Esophagus muscularis mucosa (tissue), 4 donors: ENCODE measurements at regions not wholly inside any gene's neighbourhood (a gene's known extent, or its start where the extent isn't known, plus 50 kb on each side); places are given as distances from the start of the nearest gene placed in this dataset.

Source experiments
- DNase-seq: peaks from one replicate; pipeline ENCODE4 v3.0.0-alpha.2; 2017; ENCODE audit errors: extremely low spot score
- H3K27ac ChIP-seq, 4 donors: fragments of 200-600 bp; sonication (generic); replicated peaks in 1 of 4; 1 replicate in 3 of 4; 2 replicates in 1 of 4; pipeline ENCODE4 v1.5.1; 2016 to 2019; ENCODE audit warnings: mild to moderate bottlenecking in 1 of 4
- H3K27me3 ChIP-seq, 4 donors: fragments of 200-600 bp; sonication (generic); one replicate each; pipeline versions ENCODE4 v1.5.1 to v1.6.0; 2016 to 2019
- H3K36me3 ChIP-seq, 4 donors: fragments of 200-600 bp; sonication (generic); one replicate each; pipeline ENCODE4 v1.5.1; 2016 to 2019
- H3K4me1 ChIP-seq, 4 donors: fragments of 200-600 bp; sonication (generic); one replicate each; pipeline ENCODE4 v1.5.1; 2016 to 2019
- H3K4me3 ChIP-seq, 4 donors: fragments of 200-600 bp; sonication (generic); 1 replicate in 2 of 4; 2 replicates in 2 of 4; pipeline ENCODE4 v1.5.1; 2016 to 2019; ENCODE audit warnings: mild to moderate bottlenecking in 4 of 4, moderate library complexity in 1 of 4
- H3K9me3 ChIP-seq, 4 donors: fragments of 200-600 bp; sonication (generic); 1 replicate in 3 of 4; 2 replicates in 1 of 4; pipeline ENCODE4 v1.5.1; 2016 to 2019
- EP300 ChIP-seq: sonication (generic); formaldehyde crosslinking; IDR thresholded peaks from one replicate; pipeline ENCODE4 v1.6.1; 2017; ENCODE audit warnings: antibody characterized with exemption
- POLR2A ChIP-seq: fragments of 450-650 bp; IDR thresholded peaks from one replicate; pipeline ENCODE4 v1.6.1; 2017; ENCODE audit warnings: antibody characterized with exemption, moderate library complexity, mild to moderate bottlenecking, low read depth
- POLR2AphosphoS5 ChIP-seq, 2 donors: sonication (generic); formaldehyde crosslinking; IDR thresholded peaks; one replicate each; pipeline ENCODE4 v1.6.1; 2017; ENCODE audit warnings: antibody characterized with exemption in 2 of 2
- WGBS: methylation state at CpG from one replicate; pipeline ENCODE4 v1.1.5; 2018; 5-methylcytosine and 5-hydroxymethylcytosine counted together
- intact Hi-C: fragments of 100-400 bp; cut with DNase I; formaldehyde crosslinking; loops from one replicate; pipeline ENCODE4 v1.15.1; 2023
- TF ChIP-seq, protein P1 (sequence below), 3 experiments: fragments of 200-600 bp in 2 of 3; fragments of 450-650 bp in 1 of 3; sonication (generic) in 2 of 3; IDR thresholded peaks; one replicate each; pipeline ENCODE4 v1.5.1; 2017 to 2019; ENCODE audit warnings: antibody characterized with exemption in 3 of 3, mild to moderate bottlenecking in 2 of 3, moderate library complexity in 1 of 3

GRCh38 chr12:4089121-4089606, 184.4 kb upstream of the CCND2 start:
- peaks cover 0 to 5% (median 0%) of the 10 kb centered on the region in 4 donors for H3K4me1 ChIP-seq
- H3K4me3 ChIP-seq: no peak overlapping the region
- no peak for DNase-seq
- 32% methylated on average over 4 of the region's 5 CpGs for WGBS
- H3K9me3 ChIP-seq: no peaks in the 10 kb centered on the region
- no peaks in the 10 kb centered on the region for H3K36me3 ChIP-seq
- H3K27ac ChIP-seq: no peak overlapping the region
- H3K27me3 ChIP-seq: peaks cover 0 to 15% (median 0%) of the 10 kb centered on the region in 4 donors
- TF ChIP-seq POLR2A: no peak
- no peak for TF ChIP-seq POLR2AphosphoS5 (IDR thresholded peaks at IDR 0.05)
- TF ChIP-seq, protein P1, sequence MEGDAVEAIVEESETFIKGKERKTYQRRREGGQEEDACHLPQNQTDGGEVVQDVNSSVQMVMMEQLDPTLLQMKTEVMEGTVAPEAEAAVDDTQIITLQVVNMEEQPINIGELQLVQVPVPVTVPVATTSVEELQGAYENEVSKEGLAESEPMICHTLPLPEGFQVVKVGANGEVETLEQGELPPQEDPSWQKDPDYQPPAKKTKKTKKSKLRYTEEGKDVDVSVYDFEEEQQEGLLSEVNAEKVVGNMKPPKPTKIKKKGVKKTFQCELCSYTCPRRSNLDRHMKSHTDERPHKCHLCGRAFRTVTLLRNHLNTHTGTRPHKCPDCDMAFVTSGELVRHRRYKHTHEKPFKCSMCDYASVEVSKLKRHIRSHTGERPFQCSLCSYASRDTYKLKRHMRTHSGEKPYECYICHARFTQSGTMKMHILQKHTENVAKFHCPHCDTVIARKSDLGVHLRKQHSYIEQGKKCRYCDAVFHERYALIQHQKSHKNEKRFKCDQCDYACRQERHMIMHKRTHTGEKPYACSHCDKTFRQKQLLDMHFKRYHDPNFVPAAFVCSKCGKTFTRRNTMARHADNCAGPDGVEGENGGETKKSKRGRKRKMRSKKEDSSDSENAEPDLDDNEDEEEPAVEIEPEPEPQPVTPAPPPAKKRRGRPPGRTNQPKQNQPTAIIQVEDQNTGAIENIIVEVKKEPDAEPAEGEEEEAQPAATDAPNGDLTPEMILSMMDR (IDR thresholded peaks at IDR 0.05): no peak
- no peak for TF ChIP-seq EP300
- intact Hi-C loops: no loop called here

DNA sequence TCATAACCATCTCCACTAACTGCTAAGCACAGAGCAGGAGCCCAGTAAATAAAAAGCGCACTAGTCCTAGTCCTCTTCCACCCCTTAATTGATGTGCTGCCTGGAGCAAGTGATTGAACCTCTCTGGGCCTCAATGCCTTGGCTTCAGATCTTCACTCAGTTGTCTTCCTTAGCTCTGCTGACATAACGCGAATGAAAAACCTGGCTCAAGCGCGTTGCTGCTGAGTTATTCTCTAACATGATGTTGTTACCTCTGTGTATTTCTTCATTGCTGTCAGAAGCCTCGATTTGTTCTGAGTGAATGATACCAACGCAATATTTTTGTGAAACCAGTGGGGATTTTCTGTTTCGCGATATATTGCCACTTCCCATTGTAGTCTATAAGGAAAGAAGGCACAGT, 185.1 kb upstream of the CCND2 start:
- Histone ChIP-seq H3K36me3 (no peaks in the 10 kb centered on the region), H3K27me3 (peaks cover 0 to 18% (median 0%) of the 10 kb centered on the region in 4 donors), H3K27ac (no peak overlapping the region), H3K9me3 (no peaks in the 10 kb centered on the region), H3K4me1 (peaks cover 0 to 5% (median 0%) of the 10 kb centered on the region in 4 donors), H3K4me3 (no peak overlapping the region)
- TF ChIP-seq, protein P1 (IDR thresholded peaks at IDR 0.05): no peak
- no peak for TF ChIP-seq POLR2A
- TF ChIP-seq POLR2AphosphoS5 (IDR thresholded peaks at IDR 0.05): no peak
- TF ChIP-seq EP300: no peak
- DNase-seq: no peak
- intact Hi-C loops: no loop called here
- 88% methylated on average over 9 of the region's 9 CpGs for WGBS

- Histone ChIP-seq H3K36me3 (no peaks in the 10 kb centered on the region), H3K27me3 (peaks cover 0 to 16% (median 0%) of the 10 kb centered on the region in 4 donors), H3K4me1 (peaks cover 0 to 5% (median 0%) of the 10 kb centered on the region in 4 donors), H3K4me3 (no peak overlapping the region), H3K27ac (no peak overlapping the region), H3K9me3 (no peaks in the 10 kb centered on the region)
- no peak for TF ChIP-seq POLR2A
- TF ChIP-seq POLR2AphosphoS5 (IDR thresholded peaks at IDR 0.05): no peak
- TF ChIP-seq EP300: no peak
- TF ChIP-seq, protein P1 (IDR thresholded peaks at IDR 0.05): no peak
- intact Hi-C loops: no loop called here
- DNase-seq: no peak
- WGBS: 43% methylated on average over 1 of the region's 1 CpG
Observed at GRCh38 chr12:4086481-4086880, 187.1 kb upstream of the CCND2 start.

DNA sequence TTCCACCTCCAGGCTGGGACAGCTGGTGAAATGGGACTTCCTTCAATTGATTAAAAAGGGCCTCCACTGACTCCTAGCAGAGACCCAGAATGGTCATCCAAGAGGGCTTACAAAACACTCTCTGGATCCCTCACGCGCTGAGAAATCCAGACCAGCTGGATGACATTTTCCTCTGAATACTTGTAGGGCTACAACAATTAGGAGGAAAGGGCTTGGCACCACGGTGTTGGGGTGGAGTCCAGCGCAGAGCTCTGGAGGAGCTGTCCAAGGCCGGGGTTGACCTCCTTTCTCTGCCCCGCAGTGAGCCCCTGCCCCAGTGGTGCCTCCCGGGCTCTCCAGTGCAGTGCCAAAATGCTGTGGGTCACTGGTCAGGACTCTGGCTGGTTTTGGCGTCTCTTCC, 189.0 kb upstream of the CCND2 start:
- H3K36me3 ChIP-seq: no peaks in the 10 kb centered on the region
- peaks cover 0 to 5% (median 0%) of the 10 kb centered on the region in 4 donors for H3K4me1 ChIP-seq
- no peak overlapping the region for H3K27ac ChIP-seq
- DNase-seq: no peak
- no peaks in the 10 kb centered on the region for H3K9me3 ChIP-seq
- H3K27me3 ChIP-seq: peaks cover 0 to 11% (median 0%) of the 10 kb centered on the region in 4 donors
- no peak overlapping the region for H3K4me3 ChIP-seq
- TF ChIP-seq, protein P1 (IDR thresholded peaks at IDR 0.05): no peak
- TF ChIP-seq EP300 (no peak), POLR2AphosphoS5 (IDR thresholded peaks at IDR 0.05) (no peak), POLR2A (no peak)
- 82% methylated on average over 3 of the region's 8 CpGs for WGBS
- intact Hi-C loops: no loop called here
